Progenitor cell of endocrine pancreas (in vitro differentiated cells): ENCODE measurements at regions not wholly inside any gene's neighbourhood (a gene's known extent, or its start where the extent isn't known, plus 50 kb on each side); places are given as distances from the start of the nearest gene placed in this dataset.

Source experiments
- DNase-seq: peaks from one replicate; pipeline ENCODE4 v3.0.0; 2021; ENCODE audit warnings: low spot score; ENCODE audit not compliant: unreplicated experiment
- H3K27ac Mint-ChIP-seq: 2 replicates; pipeline ENCODE4 v1.8.0; 2021; ENCODE audit warnings: mild to moderate bottlenecking, moderate library complexity, mixed read lengths
- H3K27me3 Mint-ChIP-seq: 2 replicates; pipeline ENCODE4 v1.8.0; 2021; ENCODE audit warnings: mixed read lengths
- H3K36me3 Mint-ChIP-seq: 2 replicates; pipeline ENCODE4 v1.8.0; 2022; ENCODE audit warnings: mixed read lengths; ENCODE audit not compliant: insufficient read depth
- H3K4me1 Mint-ChIP-seq: 2 replicates; pipeline ENCODE4 v1.8.0; 2021; ENCODE audit warnings: low read depth, mixed read lengths
- H3K4me3 Mint-ChIP-seq: 2 replicates; pipeline ENCODE4 v1.8.0; 2021; ENCODE audit warnings: low read depth, mild to moderate bottlenecking, moderate library complexity, mixed read lengths
- H3K9me3 Mint-ChIP-seq: 2 replicates; pipeline ENCODE4 v1.8.0; 2021; ENCODE audit warnings: low read depth, mixed read lengths
- CTCF ChIP-seq: fragments of 200-600 bp; sonication (generic); IDR thresholded peaks from one replicate; pipeline ENCODE4 v1.5.0; 2021; ENCODE audit warnings: antibody characterized with exemption, mild to moderate bottlenecking; ENCODE audit not compliant: unreplicated experiment

- H3K27ac Mint-ChIP-seq, result no peak overlapping the region
- DNase-seq, result no peak
- H3K27me3 Mint-ChIP-seq, result no peaks in the 10 kb centered on the region
- no peak overlapping the region for H3K4me3 Mint-ChIP-seq
- H3K36me3 Mint-ChIP-seq, result no peaks in the 10 kb centered on the region
- no peaks in the 10 kb centered on the region for H3K4me1 Mint-ChIP-seq
- no peaks in the 10 kb centered on the region for H3K9me3 Mint-ChIP-seq
- TF ChIP-seq CTCF, result no peak
Measured at GRCh38 chrX:116285501-116285900, 115.0 kb downstream of the AGTR2 start.

GRCh38 chrX:116289592-116289991 lies 119.0 kb downstream of the AGTR2 start:
- no peak for DNase-seq
- Mint-ChIP-seq H3K36me3 (no peaks in the 10 kb centered on the region), H3K4me3 (no peak overlapping the region), H3K27me3 (no peaks in the 10 kb centered on the region), H3K27ac (no peak overlapping the region), H3K4me1 (peaks cover 3% of the 10 kb centered on the region), H3K9me3 (no peaks in the 10 kb centered on the region)
- TF ChIP-seq CTCF, result no peak

- Mint-ChIP-seq H3K9me3 (no peaks in the 10 kb centered on the region), H3K27ac (no peak overlapping the region), H3K4me3 (no peak overlapping the region), H3K4me1 (peaks cover 3% of the 10 kb centered on the region), H3K36me3 (no peaks in the 10 kb centered on the region), H3K27me3 (no peaks in the 10 kb centered on the region)
- DNase-seq, result no peak
- TF ChIP-seq CTCF, result no peak
Measured at GRCh38 chrX:116290359-116290758, 119.8 kb downstream of the AGTR2 start.

DNA sequence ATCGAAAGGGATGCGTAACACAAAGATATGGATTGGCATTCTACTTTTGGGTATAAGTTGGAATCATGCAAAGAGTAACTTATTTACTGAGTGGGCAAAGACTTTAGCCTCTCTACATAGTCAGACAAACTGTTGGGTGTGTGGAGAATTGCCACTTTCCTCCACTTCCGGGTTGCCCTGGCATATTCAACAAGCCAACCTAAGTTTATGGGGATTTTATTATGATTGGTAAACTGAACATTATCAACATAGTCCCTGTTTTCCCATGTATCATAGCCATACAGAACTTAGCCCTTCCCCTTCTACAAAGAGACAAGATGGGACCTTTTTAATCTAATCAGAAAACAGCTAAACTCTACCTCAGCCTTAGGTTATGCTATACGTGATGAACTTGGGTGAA lies 121.6 kb downstream of the AGTR2 start:
- DNase-seq, result no peak
- Mint-ChIP-seq H3K4me1 (peaks cover 3% of the 10 kb centered on the region), H3K9me3 (no peaks in the 10 kb centered on the region), H3K4me3 (no peak overlapping the region), H3K36me3 (no peaks in the 10 kb centered on the region), H3K27ac (no peak overlapping the region), H3K27me3 (no peaks in the 10 kb centered on the region)
- no peak for TF ChIP-seq CTCF

DNA sequence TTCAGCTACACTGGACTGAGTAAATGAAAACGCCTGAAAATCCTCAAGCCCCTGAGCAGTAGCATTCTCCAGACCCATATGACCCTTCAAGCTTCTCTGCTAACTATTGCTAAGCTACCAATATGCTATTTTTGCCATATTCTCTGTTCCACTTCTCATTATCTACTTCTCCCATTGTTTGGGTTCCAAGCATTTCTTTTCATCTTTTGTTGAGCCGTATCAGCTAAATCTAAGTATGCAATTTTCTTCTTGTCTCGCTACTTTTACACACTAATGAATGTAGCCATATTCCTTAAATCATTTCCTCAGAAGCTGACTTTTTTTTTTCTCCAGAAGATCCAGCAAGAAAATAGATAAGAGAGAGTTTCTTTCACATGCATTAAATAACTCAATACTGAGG lies 128.4 kb downstream of the AGTR2 start:
- no peak for TF ChIP-seq CTCF
- H3K27me3 Mint-ChIP-seq, result no peaks in the 10 kb centered on the region
- peaks cover 18% of the 10 kb centered on the region for H3K9me3 Mint-ChIP-seq
- no peak for DNase-seq
- H3K27ac Mint-ChIP-seq, result no peak overlapping the region
- H3K4me3 Mint-ChIP-seq, result no peak overlapping the region
- H3K36me3 Mint-ChIP-seq, result no peaks in the 10 kb centered on the region
- H3K4me1 Mint-ChIP-seq, result no peaks in the 10 kb centered on the region
